ENCODE measurements at regions not wholly inside any gene's neighbourhood (a gene's known extent, or its start where the extent isn't known, plus 50 kb on each side); places are given as distances from the start of the nearest gene placed in this dataset.

- H3K4me3 ChIP-seq (ENCODE audit: low read depth, low read length): no peak overlapping the region
- H3K4me1 ChIP-seq (ENCODE audit: control insufficient read depth, insufficient read depth, low read length): no peaks in the 10 kb centered on the region
- no peak for TF ChIP-seq ZNF654 (tag by site-specific recombination; IDR thresholded peaks at IDR 0.05; ENCODE audit: low read depth)
- no peak for TF ChIP-seq ZNF792 (tag by site-specific recombination; IDR thresholded peaks at IDR 0.05)
- ChIA-PET POLR2A (no interaction called here), CTCF (interaction anchor here (0.6 kb wide), 1 partner anchor 391 kb away, joined by 3 read pairs; no protein-coding TSS in a partner anchor)
- no peak overlapping the region for H3K27ac ChIP-seq (ENCODE audit: extremely low read depth, low read depth, low read length)
- no peaks in the 10 kb centered on the region for H3K9me3 ChIP-seq (ENCODE audit: control insufficient read depth, insufficient read depth, low read depth, low read length)
- H3K36me3 ChIP-seq (ENCODE audit: control insufficient read depth in 2 of 2, insufficient read depth in 1 of 2, low read length in 2 of 2): no peaks in the 10 kb centered on the region
Measured at GRCh38 chr4:12595986-12596385, 888.2 kb downstream of the RAB28 start.

- Histone ChIP-seq H3K9me3 (ENCODE audit: control insufficient read depth, insufficient read depth, low read depth, low read length) (no peaks in the 10 kb centered on the region), H3K27ac (ENCODE audit: extremely low read depth, low read depth, low read length) (no peak overlapping the region), H3K36me3 (ENCODE audit: control insufficient read depth in 2 of 2, insufficient read depth in 1 of 2, low read length in 2 of 2) (no peaks in the 10 kb centered on the region), H3K4me3 (ENCODE audit: low read depth, low read length) (no peak overlapping the region), H3K4me1 (ENCODE audit: control insufficient read depth, insufficient read depth, low read length) (no peaks in the 10 kb centered on the region)
- POLR2A ChIA-PET: no interaction called here
- CTCF ChIA-PET: no interaction called here
- TF ChIP-seq ZNF639 (tag by site-specific recombination; IDR thresholded peaks at IDR 0.05) (no peak), ZNF112 (tag by site-specific recombination; IDR thresholded peaks at IDR 0.05) (no peak), ZNF184 (tag by site-specific recombination; IDR thresholded peaks at IDR 0.05) (no peak), ZNF768 (tag by site-specific recombination; IDR thresholded peaks at IDR 0.05) (no peak), ZNF426 (tag by site-specific recombination; IDR thresholded peaks at IDR 0.05) (no peak), ZNF391 (tag by site-specific recombination; IDR thresholded peaks at IDR 0.05; ENCODE audit: borderline replicate concordance, low read depth) (no peak), MYNN (tag by site-specific recombination; IDR thresholded peaks at IDR 0.05; ENCODE audit: borderline replicate concordance) (no peak), ZSCAN30 (tag by site-specific recombination; IDR thresholded peaks at IDR 0.05) (no peak), ZNF561 (tag by site-specific recombination; IDR thresholded peaks at IDR 0.05; ENCODE audit: borderline replicate concordance) (no peak), ZNF610 (tag by site-specific recombination; IDR thresholded peaks at IDR 0.05; ENCODE audit: borderline replicate concordance) (no peak), ZNF239 (tag by site-specific recombination; IDR thresholded peaks at IDR 0.05) (no peak)
- TF ChIP-seq, protein P1, sequence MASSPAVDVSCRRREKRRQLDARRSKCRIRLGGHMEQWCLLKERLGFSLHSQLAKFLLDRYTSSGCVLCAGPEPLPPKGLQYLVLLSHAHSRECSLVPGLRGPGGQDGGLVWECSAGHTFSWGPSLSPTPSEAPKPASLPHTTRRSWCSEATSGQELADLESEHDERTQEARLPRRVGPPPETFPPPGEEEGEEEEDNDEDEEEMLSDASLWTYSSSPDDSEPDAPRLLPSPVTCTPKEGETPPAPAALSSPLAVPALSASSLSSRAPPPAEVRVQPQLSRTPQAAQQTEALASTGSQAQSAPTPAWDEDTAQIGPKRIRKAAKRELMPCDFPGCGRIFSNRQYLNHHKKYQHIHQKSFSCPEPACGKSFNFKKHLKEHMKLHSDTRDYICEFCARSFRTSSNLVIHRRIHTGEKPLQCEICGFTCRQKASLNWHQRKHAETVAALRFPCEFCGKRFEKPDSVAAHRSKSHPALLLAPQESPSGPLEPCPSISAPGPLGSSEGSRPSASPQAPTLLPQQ (tag by site-specific recombination; IDR thresholded peaks at IDR 0.05): no peak
Measured at GRCh38 chr4:12595489-12595888, 888.7 kb downstream of the RAB28 start.

- CTCF ChIA-PET: no interaction called here
- POLR2A ChIA-PET: no interaction called here
- TF ChIP-seq ZNF623 (tag by site-specific recombination; IDR thresholded peaks at IDR 0.05) (no peak), ZNF114 (tag by site-specific recombination; IDR thresholded peaks at IDR 0.05) (no peak), GLI4 (tag by site-specific recombination; IDR thresholded peaks at IDR 0.05) (no peak), ZNF174 (tag by site-specific recombination; IDR thresholded peaks at IDR 0.05) (no peak), SCRT1 (tag by site-specific recombination; IDR thresholded peaks at IDR 0.05; ENCODE audit: borderline replicate concordance) (no peak), KLF16 (tag by site-specific recombination; IDR thresholded peaks at IDR 0.05) (no peak), ZNF223 (tag by site-specific recombination; IDR thresholded peaks at IDR 0.05) (no peak), ZNF792 (tag by site-specific recombination; IDR thresholded peaks at IDR 0.05) (no peak), ZNF560 (tag by site-specific recombination; IDR thresholded peaks at IDR 0.05; ENCODE audit: borderline replicate concordance) (no peak), SP7 (tag by site-specific recombination; IDR thresholded peaks at IDR 0.05) (no peak), ZNF843 (tag by site-specific recombination; IDR thresholded peaks at IDR 0.05) (no peak)
- TF ChIP-seq, protein P2, sequence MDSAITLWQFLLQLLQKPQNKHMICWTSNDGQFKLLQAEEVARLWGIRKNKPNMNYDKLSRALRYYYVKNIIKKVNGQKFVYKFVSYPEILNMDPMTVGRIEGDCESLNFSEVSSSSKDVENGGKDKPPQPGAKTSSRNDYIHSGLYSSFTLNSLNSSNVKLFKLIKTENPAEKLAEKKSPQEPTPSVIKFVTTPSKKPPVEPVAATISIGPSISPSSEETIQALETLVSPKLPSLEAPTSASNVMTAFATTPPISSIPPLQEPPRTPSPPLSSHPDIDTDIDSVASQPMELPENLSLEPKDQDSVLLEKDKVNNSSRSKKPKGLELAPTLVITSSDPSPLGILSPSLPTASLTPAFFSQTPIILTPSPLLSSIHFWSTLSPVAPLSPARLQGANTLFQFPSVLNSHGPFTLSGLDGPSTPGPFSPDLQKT (IDR thresholded peaks at IDR 0.05; ENCODE audit: borderline replicate concordance, low read depth, low read length): no peak
- TF ChIP-seq, protein P3, sequence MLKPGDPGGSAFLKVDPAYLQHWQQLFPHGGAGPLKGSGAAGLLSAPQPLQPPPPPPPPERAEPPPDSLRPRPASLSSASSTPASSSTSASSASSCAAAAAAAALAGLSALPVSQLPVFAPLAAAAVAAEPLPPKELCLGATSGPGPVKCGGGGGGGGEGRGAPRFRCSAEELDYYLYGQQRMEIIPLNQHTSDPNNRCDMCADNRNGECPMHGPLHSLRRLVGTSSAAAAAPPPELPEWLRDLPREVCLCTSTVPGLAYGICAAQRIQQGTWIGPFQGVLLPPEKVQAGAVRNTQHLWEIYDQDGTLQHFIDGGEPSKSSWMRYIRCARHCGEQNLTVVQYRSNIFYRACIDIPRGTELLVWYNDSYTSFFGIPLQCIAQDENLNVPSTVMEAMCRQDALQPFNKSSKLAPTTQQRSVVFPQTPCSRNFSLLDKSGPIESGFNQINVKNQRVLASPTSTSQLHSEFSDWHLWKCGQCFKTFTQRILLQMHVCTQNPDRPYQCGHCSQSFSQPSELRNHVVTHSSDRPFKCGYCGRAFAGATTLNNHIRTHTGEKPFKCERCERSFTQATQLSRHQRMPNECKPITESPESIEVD (tag by site-specific recombination; IDR thresholded peaks at IDR 0.05): no peak
- TF ChIP-seq, protein P4, sequence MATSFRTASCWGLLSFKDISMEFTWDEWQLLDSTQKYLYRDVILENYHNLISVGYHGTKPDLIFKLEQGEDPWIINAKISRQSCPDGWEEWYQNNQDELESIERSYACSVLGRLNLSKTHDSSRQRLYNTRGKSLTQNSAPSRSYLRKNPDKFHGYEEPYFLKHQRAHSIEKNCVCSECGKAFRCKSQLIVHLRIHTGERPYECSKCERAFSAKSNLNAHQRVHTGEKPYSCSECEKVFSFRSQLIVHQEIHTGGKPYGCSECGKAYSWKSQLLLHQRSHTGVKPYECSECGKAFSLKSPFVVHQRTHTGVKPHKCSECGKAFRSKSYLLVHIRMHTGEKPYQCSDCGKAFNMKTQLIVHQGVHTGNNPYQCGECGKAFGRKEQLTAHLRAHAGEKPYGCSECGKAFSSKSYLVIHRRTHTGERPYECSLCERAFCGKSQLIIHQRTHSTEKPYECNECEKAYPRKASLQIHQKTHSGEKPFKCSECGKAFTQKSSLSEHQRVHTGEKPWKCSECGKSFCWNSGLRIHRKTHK (tag by site-specific recombination; IDR thresholded peaks at IDR 0.05): no peak
Measured at GRCh38 chr4:12588582-12588981, 895.6 kb downstream of the RAB28 start.

More at GRCh38 chr4:12588582-12588981, 895.6 kb downstream of the RAB28 start:
- no peaks in the 10 kb centered on the region for H3K4me1 ChIP-seq (ENCODE audit: control insufficient read depth, insufficient read depth, low read length)
- H3K36me3 ChIP-seq (ENCODE audit: control insufficient read depth in 2 of 2, insufficient read depth in 1 of 2, low read length in 2 of 2): no peaks in the 10 kb centered on the region
- H3K27ac ChIP-seq (ENCODE audit: extremely low read depth, low read depth, low read length): no peak overlapping the region
- no peaks in the 10 kb centered on the region for H3K9me3 ChIP-seq (ENCODE audit: control insufficient read depth, insufficient read depth, low read depth, low read length)
- no peak overlapping the region for H3K4me3 ChIP-seq (ENCODE audit: low read depth, low read length)
